ENCODE measurements at regions not wholly inside any gene's neighbourhood (a gene's known extent, or its start where the extent isn't known, plus 50 kb on each side); places are given as distances from the start of the nearest gene placed in this dataset.
"Not testable (repeated sequence)": the region's sequence is repeated elsewhere in the genome, so short reads cannot be mapped to it uniquely, and the experiment has no call there.

- Histone ChIP-seq H3K4me1 (ENCODE audit: insufficient read depth) (no peaks in the 10 kb centered on the region), H3K9me2 (replicated peaks; ENCODE audit: insufficient read depth) (no peaks in the 10 kb centered on the region), H3K4me2 (no peak overlapping the region), H3K36me3 (replicated peaks; ENCODE audit: insufficient read depth, low read depth) (no peaks in the 10 kb centered on the region), H4K20me1 (ENCODE audit: insufficient read depth, poor library complexity, severe bottlenecking) (no peaks in the 10 kb centered on the region), H3K79me2 (no peaks in the 10 kb centered on the region), H3K4me3 (no peak overlapping the region), H3K27me3 (no peaks in the 10 kb centered on the region), H3K9me3 (ENCODE audit: low read depth) (no peaks in the 10 kb centered on the region), H3K27ac (no peak overlapping the region), H2AFZ (no peak overlapping the region)
- DNase-seq (ENCODE audit: low spot score) = no peak
- WGBS (ENCODE audit: low lambda C conversion rate, missing lambda C conversion rate) = 94% methylated on average over 21 of the region's 21 CpGs
- TF ChIP-seq CTCF (IDR thresholded peaks at IDR 0.05; ENCODE audit: poor library complexity) (no peak), EZH2phosphoT487 (IDR thresholded peaks at IDR 0.05; ENCODE audit: low read depth, severe bottlenecking, unreplicated experiment) (no peak), EZH2 (IDR thresholded peaks at IDR 0.05; ENCODE audit: borderline replicate concordance) (no peak)
These were observed 167.0 kb downstream of the ERMARD start for GRCh38 chr6:169918239-169918953.

- TF ChIP-seq EZH2phosphoT487 (IDR thresholded peaks at IDR 0.05; ENCODE audit: low read depth, severe bottlenecking, unreplicated experiment) = no peak
- TF ChIP-seq EZH2 (IDR thresholded peaks at IDR 0.05; ENCODE audit: borderline replicate concordance) = no peak
- no peak for TF ChIP-seq CTCF (IDR thresholded peaks at IDR 0.05; ENCODE audit: poor library complexity)
- no peaks in the 10 kb centered on the region for H3K4me1 ChIP-seq (ENCODE audit: insufficient read depth)
- no peak for DNase-seq (ENCODE audit: low spot score)
- no peaks in the 10 kb centered on the region for H3K36me3 ChIP-seq (replicated peaks; ENCODE audit: insufficient read depth, low read depth)
- H2AFZ ChIP-seq = no peak overlapping the region
- no peaks in the 10 kb centered on the region for H3K79me2 ChIP-seq
- no peaks in the 10 kb centered on the region for H3K27me3 ChIP-seq
- H3K9me2 ChIP-seq (replicated peaks; ENCODE audit: insufficient read depth) = no peaks in the 10 kb centered on the region
- no peaks in the 10 kb centered on the region for H3K9me3 ChIP-seq (ENCODE audit: low read depth)
- no peak overlapping the region for H3K27ac ChIP-seq
- H3K4me2 ChIP-seq = no peak overlapping the region
- no peak overlapping the region for H3K4me3 ChIP-seq
- no peaks in the 10 kb centered on the region for H4K20me1 ChIP-seq (ENCODE audit: insufficient read depth, poor library complexity, severe bottlenecking)
- 92% methylated on average over 3 of the region's 3 CpGs for WGBS (ENCODE audit: low lambda C conversion rate, missing lambda C conversion rate)
These were observed 165.7 kb downstream of the ERMARD start for GRCh38 chr6:169917153-169917552.

- WGBS (ENCODE audit: low lambda C conversion rate, missing lambda C conversion rate) = 79% methylated on average over 22 of the region's 22 CpGs
- H3K9me2 ChIP-seq (replicated peaks; ENCODE audit: insufficient read depth) = no peaks in the 10 kb centered on the region
- H3K27me3 ChIP-seq = no peaks in the 10 kb centered on the region
- no peaks in the 10 kb centered on the region for H3K9me3 ChIP-seq (ENCODE audit: low read depth)
- TF ChIP-seq EZH2phosphoT487 (IDR thresholded peaks at IDR 0.05; ENCODE audit: low read depth, severe bottlenecking, unreplicated experiment) (no peak), EZH2 (IDR thresholded peaks at IDR 0.05; ENCODE audit: borderline replicate concordance) (no peak), CTCF (IDR thresholded peaks at IDR 0.05; ENCODE audit: poor library complexity) (no peak)
- H3K4me2 ChIP-seq = no peak overlapping the region
- no peak for DNase-seq (ENCODE audit: low spot score)
- H4K20me1 ChIP-seq (ENCODE audit: insufficient read depth, poor library complexity, severe bottlenecking) = no peaks in the 10 kb centered on the region
- H3K27ac ChIP-seq = no peak overlapping the region
- H3K36me3 ChIP-seq (replicated peaks; ENCODE audit: insufficient read depth, low read depth) = no peaks in the 10 kb centered on the region
- H3K79me2 ChIP-seq = no peaks in the 10 kb centered on the region
- no peak overlapping the region for H3K4me3 ChIP-seq
- no peak overlapping the region for H2AFZ ChIP-seq
- H3K4me1 ChIP-seq (ENCODE audit: insufficient read depth) = no peaks in the 10 kb centered on the region
These were observed 164.5 kb downstream of the ERMARD start for GRCh38 chr6:169915769-169916550.

- H3K4me3 ChIP-seq; H3K4me1 ChIP-seq (ENCODE audit: insufficient read depth); H3K36me3 ChIP-seq (replicated peaks; ENCODE audit: insufficient read depth, low read depth); H2AFZ ChIP-seq; H3K9me3 ChIP-seq (ENCODE audit: low read depth); H3K4me2 ChIP-seq; H3K79me2 ChIP-seq; H3K27me3 ChIP-seq; H4K20me1 ChIP-seq (ENCODE audit: insufficient read depth, poor library complexity, severe bottlenecking); DNase-seq (ENCODE audit: low spot score); H3K9me2 ChIP-seq (replicated peaks; ENCODE audit: insufficient read depth); H3K27ac ChIP-seq: not testable (repeated sequence)
- WGBS (ENCODE audit: low lambda C conversion rate, missing lambda C conversion rate) = 96% methylated on average over 3 of the region's 3 CpGs
These were observed 162.3 kb downstream of the ERMARD start for GRCh38 chr6:169913745-169914144.
